Activated CD4-positive, alpha-beta memory T cell treated with anti-CD3 and anti-CD28 coated beads, Interleukin-2, amount 10 ng/mL, durations not matched to agents 7 days and 5 days (primary cell): ENCODE measurements at regions not wholly inside any gene's neighbourhood (a gene's known extent, or its start where the extent isn't known, plus 50 kb on each side); places are given as distances from the start of the nearest gene placed in this dataset.
"Not testable (repeated sequence)": the region's sequence is repeated elsewhere in the genome, so short reads cannot be mapped to it uniquely, and the experiment has no call there.

Experiments
- CTCF ChIA-PET: fragments of 350-600 bp; sonication (Branson Sonifier 250); formaldehyde crosslinking; loops from one replicate; lab custom pipeline; 2021; ENCODE audit warnings: antibody characterized with exemption, inconsistent platforms; lab: Charles Lee
- POLR2A ChIA-PET: fragments of 350-600 bp; sonication (Branson Sonifier 250); formaldehyde crosslinking; loops from one replicate; lab custom pipeline; 2021; ENCODE audit warnings: antibody characterized with exemption; lab: Charles Lee
- DNase-seq: peaks from one replicate; pipeline ENCODE4 v3.0.0-alpha.2; 2020
- H3K27ac Mint-ChIP-seq: one replicate; pipeline ENCODE4 v1.8.0; 2021; ENCODE audit warnings: mild to moderate bottlenecking, mixed read lengths
- H3K27me3 Mint-ChIP-seq: one replicate; pipeline ENCODE4 v1.8.0; 2021; ENCODE audit warnings: mixed read lengths
- H3K36me3 Mint-ChIP-seq: one replicate; pipeline ENCODE4 v1.8.0; 2021; ENCODE audit warnings: low read depth, mixed read lengths
- H3K4me1 Mint-ChIP-seq: one replicate; pipeline ENCODE4 v1.8.0; 2021; ENCODE audit warnings: mixed read lengths
- H3K4me3 Mint-ChIP-seq: one replicate; pipeline ENCODE4 v1.8.0; 2021; ENCODE audit warnings: mild to moderate bottlenecking, mixed read lengths
- H3K9me3 Mint-ChIP-seq: one replicate; pipeline ENCODE4 v1.8.0; 2021; ENCODE audit warnings: mixed read lengths

GRCh38 chr1:185656663-185657062, 77.5 kb upstream of the HMCN1 start:
- POLR2A ChIA-PET: no interaction called here
- DNase-seq: no peak
- H3K27ac Mint-ChIP-seq: no peak overlapping the region
- H3K4me1 Mint-ChIP-seq: no peaks in the 10 kb centered on the region
- H3K27me3 Mint-ChIP-seq: no peaks in the 10 kb centered on the region
- CTCF ChIA-PET: no interaction called here
- H3K4me3 Mint-ChIP-seq: no peak overlapping the region
- peaks cover 4% of the 10 kb centered on the region for H3K36me3 Mint-ChIP-seq
- no peaks in the 10 kb centered on the region for H3K9me3 Mint-ChIP-seq

DNA sequence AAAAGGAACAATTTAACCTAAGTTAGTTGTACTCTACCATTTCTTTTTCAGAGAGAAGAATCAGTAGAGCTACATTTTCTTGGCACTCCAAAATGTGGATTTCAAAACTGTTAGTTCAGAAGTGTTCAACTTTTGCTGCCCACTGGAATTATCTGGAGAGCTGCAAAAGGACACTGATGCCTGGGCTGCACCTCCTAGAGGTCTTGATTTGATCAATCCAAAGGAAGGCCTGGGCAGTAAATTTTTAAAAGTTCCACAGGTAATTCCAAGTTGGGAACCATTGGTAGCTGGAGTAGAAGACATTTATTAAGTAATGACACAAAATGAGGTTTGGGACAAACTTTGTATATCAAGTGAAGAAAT, 79.3 kb upstream of the HMCN1 start:
- CTCF ChIA-PET: no interaction called here
- H3K36me3 Mint-ChIP-seq: no peaks in the 10 kb centered on the region
- POLR2A ChIA-PET: no interaction called here
- no peaks in the 10 kb centered on the region for H3K4me1 Mint-ChIP-seq
- no peaks in the 10 kb centered on the region for H3K27me3 Mint-ChIP-seq
- no peaks in the 10 kb centered on the region for H3K9me3 Mint-ChIP-seq
- no peak overlapping the region for H3K27ac Mint-ChIP-seq
- no peak overlapping the region for H3K4me3 Mint-ChIP-seq
- DNase-seq: no peak

DNA sequence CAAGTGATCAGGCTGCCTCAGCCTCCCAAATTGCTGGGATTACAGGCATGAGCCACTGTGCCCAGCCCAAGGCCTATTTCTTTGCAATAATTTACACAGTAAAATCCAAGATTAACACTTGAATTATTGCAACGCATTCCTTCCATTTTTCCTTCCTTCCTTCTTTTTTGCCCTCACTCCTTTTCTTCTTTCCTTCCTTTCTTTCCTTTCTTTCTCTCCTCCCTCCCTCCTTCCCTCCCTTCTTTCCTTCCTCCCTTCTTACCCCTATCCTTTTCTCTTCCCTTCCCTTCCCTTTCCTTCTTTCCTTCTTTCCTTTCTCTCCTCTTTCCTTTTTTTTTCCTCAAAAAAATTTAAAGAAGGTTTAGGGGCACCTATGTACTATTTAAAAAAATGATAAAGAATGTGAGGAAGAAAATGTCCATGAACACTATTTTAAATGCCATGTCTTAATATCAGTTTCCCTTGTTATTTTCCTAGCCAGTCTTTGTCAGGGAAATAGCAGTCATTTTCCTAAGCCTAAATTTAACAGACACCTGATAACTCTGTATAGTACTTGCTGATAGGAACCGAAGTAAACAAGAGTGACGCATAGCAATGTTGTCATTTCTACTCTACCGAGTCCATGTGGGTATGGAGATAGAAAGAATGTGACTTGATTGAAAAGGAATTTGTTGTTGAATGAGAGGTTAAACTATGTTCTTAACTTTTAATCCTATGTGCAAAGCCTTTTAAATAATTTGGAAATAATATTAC, 79.8 kb upstream of the HMCN1 start:
- Mint-ChIP-seq H3K36me3 (no peaks in the 10 kb centered on the region), H3K27ac (no peak overlapping the region), H3K4me3 (no peak overlapping the region), H3K27me3 (no peaks in the 10 kb centered on the region), H3K4me1 (no peaks in the 10 kb centered on the region), H3K9me3 (no peaks in the 10 kb centered on the region)
- POLR2A ChIA-PET: no interaction called here
- CTCF ChIA-PET: interaction anchor here (3.7 kb wide), 1 partner anchor 26 kb away, joined by 26 read pairs; no protein-coding TSS in a partner anchor
- no peak for DNase-seq

- no peak for DNase-seq
- no peak overlapping the region for H3K27ac Mint-ChIP-seq
- ChIA-PET POLR2A (no interaction called here), CTCF (interaction anchor here (2.0 to 3.7 kb wide), 2 partner anchors 17 to 27 kb away, joined by 10 to 26 read pairs; no protein-coding TSS in a partner anchor)
- no peaks in the 10 kb centered on the region for H3K27me3 Mint-ChIP-seq
- H3K4me3 Mint-ChIP-seq: no peak overlapping the region
- H3K36me3 Mint-ChIP-seq: no peaks in the 10 kb centered on the region
- H3K4me1 Mint-ChIP-seq: no peaks in the 10 kb centered on the region
- peaks cover 1% of the 10 kb centered on the region for H3K9me3 Mint-ChIP-seq
These were observed 80.6 kb upstream of the HMCN1 start for GRCh38 chr1:185653615-185654014.

DNA sequence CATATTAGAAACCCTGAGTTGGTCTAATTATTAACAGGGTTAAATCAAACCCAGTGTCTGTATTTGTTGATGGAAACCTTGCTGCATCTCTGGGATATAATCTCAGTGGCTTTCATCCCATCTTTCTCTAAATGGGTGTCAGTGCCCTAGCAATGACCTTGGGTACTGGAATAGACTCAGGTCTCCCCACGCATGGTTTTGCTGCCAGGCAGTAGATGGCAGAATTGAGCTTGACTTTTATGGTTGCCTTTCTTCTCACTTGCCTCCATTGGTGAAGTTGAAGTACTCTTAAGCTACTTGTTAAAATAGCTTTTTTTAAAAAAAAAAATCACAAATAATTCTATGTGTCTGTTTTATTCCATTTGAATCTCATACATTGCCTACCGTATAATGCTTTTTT, 81.8 kb upstream of the HMCN1 start:
- CTCF ChIA-PET: interaction anchor here (0.9 to 3.7 kb wide), 10 partner anchors 14 to 204 kb away, joined by 3 to 26 read pairs (median 4); no protein-coding TSS in a partner anchor
- peaks cover 4% of the 10 kb centered on the region for H3K36me3 Mint-ChIP-seq
- H3K9me3 Mint-ChIP-seq: peaks cover 7% of the 10 kb centered on the region
- H3K4me3 Mint-ChIP-seq: no peak overlapping the region
- no peaks in the 10 kb centered on the region for H3K27me3 Mint-ChIP-seq
- no peak for DNase-seq
- POLR2A ChIA-PET: no interaction called here
- no peak overlapping the region for H3K27ac Mint-ChIP-seq
- H3K4me1 Mint-ChIP-seq: peaks cover 8% of the 10 kb centered on the region

DNA sequence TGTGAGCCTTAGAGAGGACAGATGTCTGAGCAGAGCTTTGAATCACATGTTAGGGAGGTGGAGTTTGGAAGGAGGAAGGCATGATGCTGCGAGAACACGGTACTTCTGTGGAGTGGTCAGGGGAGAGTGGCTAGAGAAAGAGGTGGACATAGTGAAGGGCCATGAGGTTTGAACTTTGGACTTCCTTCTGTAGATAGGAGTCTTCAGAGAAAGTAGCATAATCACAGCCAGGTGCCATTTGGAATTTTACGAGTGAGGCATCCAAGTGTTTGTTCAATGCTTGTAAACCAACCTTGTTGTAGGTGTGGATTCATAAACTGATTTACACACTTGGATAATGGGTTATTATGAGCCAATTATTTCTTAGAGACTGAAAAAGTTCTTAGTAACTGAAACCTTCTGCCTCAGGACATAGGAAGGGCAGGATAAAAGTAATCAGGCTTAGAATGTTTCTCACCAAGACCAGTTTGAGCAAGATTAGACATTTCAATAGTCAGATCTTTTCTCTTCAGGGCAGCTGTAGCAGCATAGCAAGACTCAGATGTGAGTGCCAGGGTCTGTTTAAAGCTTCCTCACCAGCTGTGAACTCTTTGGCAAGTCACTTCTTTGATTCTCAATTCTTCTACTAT, 83.5 kb upstream of the HMCN1 start:
- H3K4me1 Mint-ChIP-seq: peaks cover 15% of the 10 kb centered on the region
- no peak for DNase-seq
- H3K4me3 Mint-ChIP-seq: no peak overlapping the region
- ChIA-PET POLR2A (no interaction called here), CTCF (interaction anchor here (1.2 to 3.7 kb wide), 3 partner anchors 22 to 30 kb away, joined by 3 to 26 read pairs (median 3); no protein-coding TSS in a partner anchor)
- peaks cover 8% of the 10 kb centered on the region for H3K36me3 Mint-ChIP-seq
- H3K9me3 Mint-ChIP-seq: peaks cover 7% of the 10 kb centered on the region
- H3K27me3 Mint-ChIP-seq: no peaks in the 10 kb centered on the region
- H3K27ac Mint-ChIP-seq: no peak overlapping the region

- Mint-ChIP-seq H3K27ac (no peak overlapping the region), H3K36me3 (peaks cover 17% of the 10 kb centered on the region), H3K4me1 (peaks cover 27% of the 10 kb centered on the region), H3K4me3 (no peak overlapping the region), H3K27me3 (no peaks in the 10 kb centered on the region), H3K9me3 (peaks cover 19% of the 10 kb centered on the region)
- DNase-seq: no peak
- CTCF ChIA-PET: interaction anchor here (0.8 to 1.3 kb wide), 2 partner anchors 32 kb away, joined by 3 to 4 read pairs; no protein-coding TSS in a partner anchor
- POLR2A ChIA-PET: no interaction called here
These were observed 85.2 kb upstream of the HMCN1 start for GRCh38 chr1:185648858-185649589.

DNA sequence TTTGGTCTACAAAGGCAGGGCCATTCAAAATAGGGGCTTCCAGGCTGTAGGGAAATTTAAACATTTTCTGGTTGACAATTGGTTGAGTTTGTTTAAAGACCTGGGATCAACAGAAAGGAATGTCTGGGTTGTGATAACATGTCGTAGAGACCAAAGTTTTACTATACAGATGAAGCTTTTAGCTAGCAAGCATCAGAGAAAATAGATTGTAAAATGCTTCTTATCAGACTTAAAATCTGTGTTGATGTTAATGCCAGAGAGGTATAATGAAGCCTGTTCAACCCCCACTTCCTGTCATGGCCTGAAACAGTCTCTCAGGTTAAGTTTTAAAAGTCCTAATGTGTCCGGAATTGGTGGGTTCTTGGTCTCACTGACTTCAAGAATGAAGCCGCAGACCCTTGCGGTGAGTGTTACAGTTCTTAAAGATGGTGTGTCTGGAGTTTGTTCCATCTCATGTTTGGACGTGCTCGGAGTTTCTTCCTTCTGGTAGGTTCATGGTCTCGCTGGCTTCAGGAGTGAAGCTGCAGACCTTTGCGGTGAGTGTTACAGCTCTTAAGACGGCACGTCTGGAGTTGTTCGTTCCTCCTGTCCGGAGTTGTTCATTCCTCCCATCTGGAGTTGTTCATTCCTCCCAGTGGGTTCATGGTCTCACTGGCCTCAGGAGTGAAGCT, 86.5 kb upstream of the HMCN1 start:
- ChIA-PET CTCF (interaction anchor here (1.1 to 1.3 kb wide), 2 partner anchors 11 to 33 kb away, joined by 3 to 4 read pairs; no protein-coding TSS in a partner anchor), POLR2A (interaction anchor here (1.2 kb wide), 1 partner anchor 332 kb away, joined by 4 read pairs; no protein-coding TSS in a partner anchor)
- H3K27me3 Mint-ChIP-seq, DNase-seq, H3K27ac Mint-ChIP-seq, H3K4me3 Mint-ChIP-seq: not testable (repeated sequence)
- H3K9me3 Mint-ChIP-seq: peaks cover 23% of the 10 kb centered on the region
- H3K4me1 Mint-ChIP-seq: peaks cover 29% of the 10 kb centered on the region
- peaks cover 22% of the 10 kb centered on the region for H3K36me3 Mint-ChIP-seq

DNA sequence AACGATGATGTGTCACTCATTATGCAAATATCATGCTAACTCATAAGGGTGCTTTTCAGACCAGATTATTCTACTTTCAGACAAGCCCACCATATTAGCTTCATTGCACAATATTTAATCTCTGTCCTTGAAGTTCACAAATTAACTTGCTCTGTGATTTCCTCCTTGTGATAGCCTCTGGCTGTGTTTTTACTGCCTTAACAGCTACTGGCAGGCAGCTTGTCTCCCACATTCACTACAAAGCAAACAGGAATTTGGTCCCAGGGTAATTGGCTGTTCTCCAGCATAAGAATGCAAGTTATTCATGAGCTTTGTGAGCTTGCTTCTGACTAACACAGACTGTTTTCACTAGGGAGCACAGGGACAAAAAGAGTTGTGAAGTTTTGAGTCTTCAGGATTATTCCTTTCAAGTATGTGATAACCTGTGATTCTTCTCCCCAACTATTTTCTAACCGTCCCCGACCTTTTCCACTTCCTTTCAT, 87.9 kb upstream of the HMCN1 start:
- Mint-ChIP-seq H3K9me3 (peaks cover 23% of the 10 kb centered on the region), H3K27me3 (no peaks in the 10 kb centered on the region), H3K36me3 (peaks cover 36% of the 10 kb centered on the region), H3K4me1 (peaks cover 29% of the 10 kb centered on the region), H3K4me3 (no peak overlapping the region), H3K27ac (no peak overlapping the region)
- DNase-seq: no peak
- CTCF ChIA-PET: interaction anchor here (1.2 kb wide), 1 partner anchor 407 kb away, joined by 4 read pairs; no protein-coding TSS in a partner anchor
- POLR2A ChIA-PET: interaction anchor here (0.7 to 1.4 kb wide), 2 partner anchors 9 to 86 kb away, joined by 3 to 4 read pairs; no protein-coding TSS in a partner anchor

DNA sequence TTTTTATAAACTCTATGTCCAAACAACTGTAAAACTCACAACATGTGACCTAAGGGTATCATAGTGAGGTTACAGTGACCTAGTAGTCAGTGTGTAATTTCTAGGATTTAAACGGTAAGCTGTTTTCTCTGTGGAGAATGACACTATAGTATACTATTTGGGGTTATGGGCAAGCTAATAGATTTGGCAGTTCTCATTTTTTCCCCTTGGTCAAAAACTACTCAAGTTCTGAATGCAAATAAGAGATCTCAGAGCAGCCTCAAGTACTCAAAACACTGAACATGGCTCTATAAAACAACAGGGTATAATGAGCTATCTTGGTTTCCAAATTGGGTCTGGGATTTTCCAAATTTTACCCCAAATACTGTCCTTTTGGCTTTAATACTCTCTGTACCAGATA, 88.5 kb upstream of the HMCN1 start:
- Mint-ChIP-seq H3K27me3 (no peaks in the 10 kb centered on the region), H3K4me3 (no peak overlapping the region), H3K36me3 (peaks cover 39% of the 10 kb centered on the region), H3K4me1 (peaks cover 29% of the 10 kb centered on the region), H3K27ac (no peak overlapping the region), H3K9me3 (peaks cover 23% of the 10 kb centered on the region)
- DNase-seq: no peak
- ChIA-PET POLR2A (interaction anchor here (0.7 to 1.4 kb wide), 2 partner anchors 9 to 86 kb away, joined by 3 to 4 read pairs; no protein-coding TSS in a partner anchor), CTCF (interaction anchor here (1.2 kb wide), 1 partner anchor 406 kb away, joined by 4 read pairs; no protein-coding TSS in a partner anchor)

DNA sequence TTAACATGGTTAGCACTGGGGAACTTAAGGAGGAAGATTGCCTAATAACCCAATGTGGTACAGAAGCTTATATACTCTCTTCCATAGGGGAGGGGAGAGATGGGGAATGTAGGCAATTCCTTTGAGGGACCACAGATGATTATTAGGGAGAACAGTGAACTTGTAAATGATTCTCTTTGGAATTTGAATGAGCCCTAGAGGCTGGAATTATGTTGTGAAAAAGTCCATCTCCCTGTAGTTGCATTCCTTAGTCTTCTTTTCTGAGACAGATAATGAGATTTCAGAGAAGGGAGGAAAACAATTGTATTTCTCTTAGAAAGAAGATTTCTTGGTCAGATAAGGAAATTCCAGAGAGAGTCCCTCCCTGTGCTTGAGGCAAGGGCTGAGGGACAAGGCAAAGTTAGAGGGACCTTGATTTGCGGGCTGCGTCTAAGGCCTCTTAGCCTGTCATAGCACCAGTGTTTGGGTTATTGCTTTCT, 89.0 kb upstream of the HMCN1 start:
- Mint-ChIP-seq H3K9me3 (peaks cover 26% of the 10 kb centered on the region), H3K36me3 (peaks cover 43% of the 10 kb centered on the region), H3K4me3 (no peak overlapping the region), H3K4me1 (peaks cover 29% of the 10 kb centered on the region), H3K27ac (no peak overlapping the region), H3K27me3 (no peaks in the 10 kb centered on the region)
- ChIA-PET CTCF (interaction anchor here (1.2 kb wide), 1 partner anchor 406 kb away, joined by 4 read pairs; no protein-coding TSS in a partner anchor), POLR2A (no interaction called here)
- DNase-seq: no peak

DNA sequence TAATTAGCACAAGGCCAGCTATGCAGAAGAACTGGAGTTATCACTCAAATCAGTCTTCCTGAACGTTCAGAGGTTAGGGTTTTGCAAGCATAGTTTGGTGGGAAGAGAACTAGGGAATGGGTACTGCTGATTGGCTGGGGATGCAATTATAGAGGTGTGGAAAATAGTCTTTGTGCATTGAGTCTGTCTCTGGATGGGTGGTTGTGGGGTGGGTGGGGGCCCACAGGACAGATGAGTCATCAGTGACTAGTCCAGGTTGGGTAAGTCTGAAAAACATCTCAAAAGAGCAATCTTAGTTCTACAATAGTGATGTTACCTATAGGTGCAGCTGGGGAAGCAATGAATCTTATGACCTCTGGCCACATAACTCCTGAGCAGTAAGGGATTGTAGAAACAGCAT, 89.7 kb upstream of the HMCN1 start:
- H3K36me3 Mint-ChIP-seq: peaks cover 48% of the 10 kb centered on the region
- H3K4me3 Mint-ChIP-seq: no peak overlapping the region
- H3K27me3 Mint-ChIP-seq: no peaks in the 10 kb centered on the region
- peaks cover 29% of the 10 kb centered on the region for H3K4me1 Mint-ChIP-seq
- POLR2A ChIA-PET: interaction anchor here (0.7 kb wide), 1 partner anchor 477 kb away, joined by 3 read pairs; no protein-coding TSS in a partner anchor
- H3K9me3 Mint-ChIP-seq: peaks cover 26% of the 10 kb centered on the region
- H3K27ac Mint-ChIP-seq: no peak overlapping the region
- no peak for DNase-seq
- CTCF ChIA-PET: no interaction called here
